Epithelial cell of prostate (primary cell): ENCODE measurements at regions not wholly inside any gene's neighbourhood (a gene's known extent, or its start where the extent isn't known, plus 50 kb on each side); places are given as distances from the start of the nearest gene placed in this dataset.
"Not testable (repeated sequence)": the region's sequence is repeated elsewhere in the genome, so short reads cannot be mapped to it uniquely, and the experiment has no call there.

Source experiments
- DNase-seq: peaks from one replicate; pipeline ENCODE4 v3.0.0-alpha.2; 2011; ENCODE audit warnings: low read depth, low spot score
- H3K27ac ChIP-seq: fragments of 450-650 bp; 2 replicates; pipeline ENCODE4 v1.5.1; 2017; ENCODE audit warnings: mild to moderate bottlenecking

DNA sequence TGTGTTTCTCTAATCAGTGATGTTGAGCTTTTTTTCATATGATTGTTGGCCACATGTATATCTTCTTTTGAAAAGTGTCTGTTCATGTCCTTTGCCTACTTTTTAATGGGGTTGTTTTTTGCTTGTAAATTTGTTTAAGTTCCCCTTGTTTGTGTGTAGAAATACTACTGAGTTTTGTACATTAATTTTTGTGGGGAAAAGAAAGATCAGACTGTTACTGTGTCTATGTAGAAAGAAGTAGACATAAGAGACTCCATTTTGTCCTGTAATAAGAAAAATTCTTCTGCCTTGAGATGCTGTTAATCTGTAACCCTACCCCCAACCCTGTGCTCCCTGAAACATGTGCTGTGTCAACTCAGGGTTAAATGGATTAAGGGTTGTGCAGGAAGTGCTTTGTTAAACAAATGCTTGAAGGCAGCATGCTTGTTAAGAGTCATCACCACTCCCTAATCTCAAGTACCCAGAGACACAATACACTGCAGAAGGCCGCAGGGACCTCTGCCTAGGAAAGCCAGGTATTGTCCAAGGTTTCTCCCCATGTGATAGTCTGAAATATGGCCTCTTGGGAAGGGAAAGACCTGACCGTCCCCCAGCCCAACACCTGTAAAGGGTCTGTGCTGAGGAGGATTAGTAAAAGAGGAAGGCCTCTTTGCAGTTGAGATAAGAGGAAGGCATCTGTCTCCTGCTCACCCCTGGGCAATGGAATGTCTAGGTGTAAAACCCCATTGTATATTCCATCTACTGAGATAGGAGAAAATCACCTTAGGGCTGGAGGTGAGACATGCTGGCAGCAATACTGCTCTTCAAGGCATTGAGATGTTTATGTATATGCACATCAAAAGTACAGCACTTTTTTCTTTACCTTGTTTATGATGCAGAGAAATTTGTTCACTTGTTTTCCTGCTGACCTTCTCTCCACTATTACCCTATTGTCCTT, 196.4 kb downstream of the JRKL start:
- DNase-seq, H3K27ac ChIP-seq: not testable (repeated sequence)

DNA sequence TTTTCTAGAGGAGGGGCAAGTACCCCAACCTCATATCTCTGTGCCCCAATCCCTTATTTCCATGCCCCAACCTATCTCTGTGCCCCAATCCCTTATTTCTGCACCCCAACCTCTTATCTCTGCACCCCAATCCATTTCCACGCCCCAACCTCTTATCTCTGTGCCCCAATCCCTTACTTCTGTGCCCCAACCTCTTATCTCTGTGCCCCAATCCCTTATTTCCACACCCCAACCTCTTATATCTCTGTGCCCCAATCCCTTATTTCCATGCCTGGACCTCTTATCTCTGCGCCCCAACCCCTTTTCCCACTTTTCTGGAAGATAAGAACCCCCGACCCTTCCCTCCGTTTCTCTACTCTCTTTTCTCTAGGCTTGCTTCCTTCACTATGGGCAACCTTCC, 199.0 kb downstream of the JRKL start:
- H3K27ac ChIP-seq, DNase-seq: not testable (repeated sequence)

DNA sequence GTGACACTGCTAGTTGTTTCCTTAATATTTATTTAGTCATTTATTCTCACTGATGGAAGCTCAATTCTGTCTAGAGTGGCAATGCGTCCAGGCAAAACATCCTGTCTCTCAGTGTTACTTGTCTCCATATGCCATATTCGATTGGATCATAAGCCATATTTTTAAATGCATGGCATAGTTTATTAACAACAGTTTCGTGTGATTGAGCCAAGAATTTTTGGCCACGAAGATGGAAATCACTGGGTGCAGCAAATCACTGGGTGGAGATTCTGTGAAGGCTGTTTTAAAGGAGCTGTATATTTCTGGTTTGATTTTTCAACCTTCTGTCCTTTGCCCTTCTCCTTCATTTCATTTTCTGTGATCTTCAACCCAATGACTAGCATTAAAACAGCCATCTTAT, 205.2 kb downstream of the JRKL start:
- DNase-seq, result no peak
- no peak overlapping the region for H3K27ac ChIP-seq

DNA sequence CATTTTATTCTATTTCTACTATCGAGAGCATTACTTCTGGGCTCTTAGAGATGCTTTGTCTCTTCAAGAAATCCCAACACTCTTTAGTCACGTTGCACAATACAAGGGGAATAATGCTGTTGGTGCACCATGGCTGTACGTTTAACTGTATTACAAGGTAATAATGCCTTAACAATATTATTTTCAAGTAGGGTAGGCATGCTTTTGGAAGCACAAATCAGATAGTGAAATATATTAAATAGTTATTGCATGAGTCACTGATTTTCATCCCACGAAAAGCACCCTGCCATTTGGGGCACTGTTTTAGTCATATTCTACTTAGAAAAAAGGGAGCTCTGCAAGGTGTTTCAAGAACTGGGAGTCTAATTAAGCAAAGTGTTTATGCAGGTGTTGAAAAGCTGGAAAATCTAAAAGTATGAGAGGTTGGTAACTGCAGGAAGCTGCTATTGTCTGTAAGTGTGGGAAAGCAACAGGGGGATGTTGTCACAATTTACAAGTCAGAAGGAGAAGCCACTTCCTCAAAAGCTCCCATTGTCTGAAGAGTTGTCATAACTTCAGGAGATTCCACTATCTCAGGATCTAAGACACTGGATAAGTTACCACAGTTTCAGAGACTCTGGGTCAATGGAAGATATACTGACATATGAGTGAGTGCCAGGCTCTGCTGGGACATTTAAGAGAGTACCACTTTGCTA, 218.2 kb downstream of the JRKL start:
- DNase-seq, result no peak
- H3K27ac ChIP-seq, result no peak overlapping the region

DNA sequence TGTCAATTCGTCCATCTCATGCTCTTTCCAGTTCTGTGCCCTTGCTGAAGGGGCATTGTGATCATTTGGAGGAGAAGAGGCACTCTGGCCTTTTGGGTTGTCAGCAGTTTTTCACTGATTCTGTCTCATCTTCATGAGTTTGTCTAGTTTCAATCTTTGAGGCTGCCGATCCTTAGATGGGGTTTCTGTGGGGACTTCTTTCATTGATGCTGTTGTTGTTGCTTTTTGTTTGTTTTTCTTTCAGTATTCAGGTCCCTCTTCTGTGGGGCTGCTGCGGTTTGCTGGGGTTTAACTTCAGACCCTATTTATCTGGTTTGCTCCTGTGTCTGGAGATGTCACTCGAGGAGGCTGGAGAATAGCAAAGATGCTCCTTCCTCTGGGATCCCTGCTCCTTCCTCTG, 224.3 kb downstream of the JRKL start:
- no peak for DNase-seq
- H3K27ac ChIP-seq, result no peak overlapping the region

DNA sequence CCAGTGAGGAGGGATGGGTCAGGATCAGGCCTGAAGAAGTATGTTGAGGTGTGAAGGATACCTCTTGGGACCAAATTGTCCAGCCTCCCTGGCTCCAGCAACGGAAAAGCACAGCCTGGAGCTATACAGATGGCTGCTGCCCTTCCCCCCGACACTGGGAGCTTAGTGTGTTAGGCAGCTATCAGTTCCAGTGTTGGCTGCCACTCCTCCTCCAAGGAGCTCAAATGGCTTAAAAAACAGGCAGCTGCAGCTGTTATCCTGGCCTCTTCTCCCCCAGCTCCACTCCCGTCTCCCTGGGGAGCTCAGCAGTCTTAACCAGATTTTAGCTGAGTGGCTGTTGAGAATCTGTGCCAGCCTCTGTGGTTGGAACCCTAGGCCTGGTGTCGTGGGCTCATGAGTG, 225.0 kb downstream of the JRKL start:
- DNase-seq, result no peak

DNA sequence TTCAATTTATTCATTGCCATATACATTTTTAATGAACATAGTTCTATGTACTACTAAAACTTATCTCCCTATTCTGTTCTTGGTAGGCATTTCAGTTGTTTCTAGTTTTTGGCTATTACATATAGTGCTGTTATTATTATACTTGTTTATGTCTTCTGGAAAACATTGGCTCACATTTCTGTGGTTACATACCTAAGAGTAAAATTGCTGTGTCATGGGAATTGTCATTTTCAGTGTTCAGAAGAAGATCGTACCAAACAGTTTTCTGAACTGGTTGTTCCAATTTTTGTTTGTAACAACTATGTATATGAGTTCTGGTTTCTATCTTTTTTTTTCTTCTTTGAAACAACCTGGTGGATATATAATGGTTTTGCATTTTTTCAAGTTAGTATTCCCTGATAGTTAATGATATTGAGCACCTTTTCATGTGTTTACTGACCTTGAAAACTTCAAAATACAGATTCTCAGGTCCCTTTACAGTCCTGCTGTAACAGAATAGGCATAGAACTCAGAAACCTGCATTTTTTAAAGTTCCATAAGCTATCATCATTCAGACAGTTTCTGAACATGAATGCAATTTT, 230.7 kb downstream of the JRKL start:
- H3K27ac ChIP-seq, result no peak overlapping the region
- DNase-seq, result no peak

More for the DNA sequence above, 225.0 kb downstream of the JRKL start:
- no peak overlapping the region for H3K27ac ChIP-seq

DNA sequence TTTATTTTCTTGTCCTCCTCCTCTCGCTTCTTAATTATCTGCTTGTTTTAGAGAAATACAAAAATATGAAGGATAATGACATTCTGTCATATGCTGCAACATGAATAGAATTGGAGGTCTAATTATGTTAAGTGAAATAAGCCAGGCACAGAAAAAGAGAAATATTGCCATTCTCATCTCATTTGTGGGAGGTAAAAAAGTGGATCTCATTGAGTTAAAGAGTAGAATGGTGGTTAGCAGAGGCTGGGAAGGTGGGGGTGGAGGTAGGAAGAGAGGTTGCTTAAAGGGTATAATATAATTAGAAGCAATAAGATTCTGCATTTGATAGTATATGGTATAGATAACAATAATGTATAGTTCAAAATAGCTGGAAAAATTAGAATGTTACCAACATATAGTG, 231.3 kb downstream of the JRKL start:
- no peak for DNase-seq
- H3K27ac ChIP-seq, result no peak overlapping the region

DNA sequence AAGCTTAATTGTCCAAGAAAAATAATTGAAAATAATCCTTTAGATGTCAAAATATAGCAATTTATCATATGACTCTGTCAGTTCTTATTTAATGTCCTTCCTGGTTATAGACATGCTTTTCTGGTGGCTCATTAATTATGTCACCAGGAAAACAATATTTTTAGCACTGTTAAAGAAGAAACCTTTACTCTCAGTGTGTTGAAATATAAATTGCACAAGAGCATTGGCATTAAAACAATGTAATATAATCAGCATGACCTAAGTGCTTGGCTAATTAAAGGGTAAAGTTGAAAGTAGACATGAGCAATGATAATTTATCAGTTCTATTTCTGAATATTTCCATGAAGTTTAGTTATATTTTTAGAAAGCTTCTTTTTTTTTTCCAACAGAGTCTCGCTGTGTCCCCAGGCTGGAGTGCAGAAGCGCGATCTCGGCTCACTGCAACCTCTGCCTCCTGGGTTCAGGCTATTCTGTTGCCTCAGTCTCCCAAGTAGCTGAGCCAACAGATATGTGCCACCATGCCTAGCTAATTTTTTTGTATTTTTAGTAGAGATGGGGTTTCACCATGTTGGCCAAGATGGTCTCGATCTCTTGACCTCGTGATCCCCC, 232.3 kb downstream of the JRKL start:
- no peak overlapping the region for H3K27ac ChIP-seq
- no peak for DNase-seq

DNA sequence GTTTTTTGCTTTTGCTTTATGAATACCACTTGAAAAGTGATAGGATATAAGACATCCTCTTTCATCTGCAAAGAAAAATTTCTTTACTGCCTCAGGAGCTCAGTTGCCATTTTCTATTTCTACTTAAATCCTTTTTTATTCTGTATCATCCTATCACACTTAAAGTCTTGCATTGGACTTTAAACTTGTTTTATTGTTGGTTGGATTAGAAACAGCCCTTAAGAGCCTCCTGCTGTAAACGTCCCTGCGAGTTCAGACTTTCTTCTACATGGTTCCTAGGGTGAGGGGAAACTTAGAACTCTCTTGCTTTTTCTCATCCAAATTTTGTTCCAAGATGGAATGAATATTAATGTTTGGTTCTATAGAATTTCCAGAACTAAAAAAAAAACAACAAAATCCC, 234.3 kb downstream of the JRKL start:
- no peak overlapping the region for H3K27ac ChIP-seq
- no peak for DNase-seq

DNA sequence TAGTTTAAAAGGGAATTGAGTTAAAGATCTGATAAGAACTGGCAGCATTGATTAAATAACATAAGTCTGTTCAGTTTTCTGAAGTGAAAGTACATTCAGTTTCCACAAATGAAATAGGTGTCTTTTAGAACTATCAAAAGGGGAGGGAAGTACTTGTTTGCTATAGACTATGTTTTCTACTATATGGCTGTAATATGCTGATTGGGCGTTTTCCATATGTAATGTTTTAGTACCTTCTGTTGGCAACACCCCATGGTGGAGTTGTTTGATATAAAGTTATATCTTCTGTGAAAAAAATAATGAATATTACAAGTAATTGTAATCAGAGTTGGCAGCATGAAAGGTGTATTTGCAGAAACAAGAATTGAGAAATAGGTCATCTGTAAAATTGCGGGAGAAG, 237.6 kb downstream of the JRKL start:
- no peak for DNase-seq

DNA sequence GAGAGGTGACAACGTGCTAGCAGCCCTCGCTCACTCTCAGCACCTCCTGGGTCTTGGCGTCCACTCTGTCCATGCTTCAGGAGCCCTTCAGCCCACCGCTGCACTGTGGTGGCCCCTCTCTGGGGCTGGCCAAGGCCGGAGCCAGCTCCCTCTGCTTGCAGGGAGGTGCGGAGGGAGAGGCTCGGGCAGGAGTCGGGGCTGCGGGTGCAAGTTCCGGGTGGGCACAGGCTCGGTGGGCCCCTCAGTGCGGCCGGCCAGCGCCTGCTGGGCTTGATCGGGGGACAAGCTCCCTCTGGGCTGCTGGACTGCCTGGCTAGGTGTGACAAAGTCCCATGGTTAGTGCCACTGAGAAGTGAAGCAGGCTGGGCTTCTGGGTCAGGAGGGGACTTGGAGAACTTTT, 245.8 kb downstream of the JRKL start:
- no peak overlapping the region for H3K27ac ChIP-seq
- DNase-seq, result no peak

More for the DNA sequence above, 237.6 kb downstream of the JRKL start:
- H3K27ac ChIP-seq, result no peak overlapping the region

DNA sequence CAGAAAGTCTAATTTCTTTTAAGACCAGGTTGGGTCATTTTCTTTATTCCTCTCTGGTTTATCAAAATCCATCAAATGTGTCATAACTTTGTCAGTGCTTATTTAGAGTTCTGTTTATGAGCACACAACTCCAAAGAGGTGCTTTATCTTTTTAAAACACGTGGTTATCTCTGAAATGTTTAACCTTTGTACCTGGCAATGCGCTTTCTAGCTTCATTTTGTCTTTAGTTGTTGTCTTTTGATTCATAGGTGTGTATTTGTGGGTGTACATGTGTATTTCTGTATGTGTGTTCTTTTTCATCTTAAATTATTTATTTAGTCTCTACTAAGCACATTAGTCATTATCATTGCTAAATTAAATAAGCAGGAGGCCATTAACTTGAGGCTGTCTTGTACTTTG, 251.4 kb downstream of the JRKL start:
- no peak for DNase-seq
- no peak overlapping the region for H3K27ac ChIP-seq

DNA sequence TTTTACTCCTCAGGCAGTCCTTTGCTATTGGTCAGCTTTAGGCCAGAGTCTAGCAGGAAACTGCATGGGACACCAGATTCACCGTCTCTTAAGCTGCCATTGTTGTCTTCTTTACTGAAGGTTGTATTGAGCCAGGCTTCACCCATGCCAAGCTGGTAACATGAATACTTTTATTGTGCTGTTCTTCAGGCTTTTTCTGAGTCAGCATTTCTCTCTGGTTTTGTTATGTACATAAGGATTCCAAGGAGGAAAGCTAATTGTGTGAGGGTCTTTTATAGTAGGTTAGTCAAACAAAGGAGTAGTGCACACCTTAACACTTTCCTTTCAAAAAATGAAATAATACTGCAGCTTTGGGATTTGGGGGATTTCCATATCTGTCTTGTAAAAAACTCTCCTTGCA, 252.8 kb downstream of the JRKL start:
- DNase-seq, result no peak

DNA sequence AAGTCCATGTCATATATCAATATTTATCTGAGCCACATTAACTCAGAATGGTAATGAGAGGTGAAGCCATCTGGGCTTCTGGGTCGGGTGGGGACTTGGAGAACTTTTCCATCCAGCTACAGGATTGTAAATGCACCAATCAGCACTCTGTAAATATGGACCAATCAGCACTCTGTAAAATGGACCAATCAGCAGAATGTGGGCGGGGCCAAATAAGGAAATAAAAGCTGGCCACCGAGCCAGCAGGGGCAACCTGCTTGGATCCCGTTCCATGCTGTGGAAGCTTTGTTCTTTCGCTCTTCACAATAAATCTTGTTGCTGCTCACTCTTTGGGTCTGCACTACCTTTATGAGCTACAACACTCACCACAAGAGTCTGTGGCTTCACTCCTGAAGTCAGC, 253.4 kb downstream of the JRKL start:
- DNase-seq, result no peak
- no peak overlapping the region for H3K27ac ChIP-seq

More for the DNA sequence above, 252.8 kb downstream of the JRKL start:
- no peak overlapping the region for H3K27ac ChIP-seq

DNA sequence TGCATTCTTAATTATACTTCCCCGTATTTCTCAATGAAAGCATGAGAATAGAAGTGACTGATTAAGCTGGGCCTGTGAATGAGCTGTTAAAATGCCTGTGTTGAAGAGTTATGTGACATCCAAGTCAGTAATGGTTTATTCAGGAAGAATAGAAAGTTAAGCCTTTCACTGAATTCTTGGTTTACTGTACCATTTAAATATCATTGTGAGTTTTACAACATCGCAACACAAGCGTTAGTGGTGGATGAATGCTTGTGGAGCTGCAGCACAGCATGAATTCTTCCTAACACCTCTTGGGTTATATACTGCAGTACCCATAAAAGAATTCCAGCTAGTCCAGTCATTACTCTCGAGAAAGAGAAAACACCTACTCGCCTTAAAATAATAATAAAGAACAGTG, 257.8 kb downstream of the JRKL start:
- no peak overlapping the region for H3K27ac ChIP-seq
- DNase-seq, result no peak

DNA sequence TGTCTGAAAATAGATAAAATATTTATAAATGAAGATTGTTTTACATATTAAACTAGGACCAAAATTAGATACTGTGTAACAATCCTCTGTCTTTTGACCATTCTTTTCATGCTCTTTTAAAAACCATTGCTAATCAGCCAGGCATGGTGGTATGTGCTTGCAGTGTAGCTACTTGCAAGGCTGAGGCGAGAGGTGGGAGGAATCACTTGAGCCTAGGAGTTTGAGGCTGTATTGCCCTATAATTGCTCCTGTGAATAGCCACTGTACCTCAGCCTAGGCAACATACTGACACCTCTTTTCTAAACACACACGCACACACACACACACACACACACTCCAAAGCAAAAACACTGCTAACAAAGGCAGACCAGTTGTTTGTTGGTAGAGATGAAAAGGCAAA, 259.2 kb downstream of the JRKL start:
- H3K27ac ChIP-seq, result no peak overlapping the region
- DNase-seq, result no peak

DNA sequence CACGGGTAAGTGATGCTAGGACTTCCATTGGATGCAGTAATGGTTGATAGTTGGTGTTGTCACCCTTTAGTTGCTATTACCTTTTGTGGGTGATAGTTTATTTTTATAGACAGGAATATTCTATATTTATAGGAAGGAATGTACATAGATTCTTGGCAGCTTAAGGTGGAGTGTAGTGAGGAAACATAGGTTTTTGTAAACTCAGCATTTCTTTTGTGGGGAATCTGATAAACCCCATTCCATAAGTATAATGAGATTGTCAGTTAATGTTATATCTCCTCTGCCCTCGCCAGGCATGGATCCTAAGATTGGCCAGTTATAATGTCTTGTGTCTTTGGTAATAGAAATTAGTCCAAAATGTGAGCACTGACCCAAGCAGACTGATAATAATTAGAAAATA, 262.7 kb downstream of the JRKL start:
- DNase-seq, result no peak
- no peak overlapping the region for H3K27ac ChIP-seq

DNA sequence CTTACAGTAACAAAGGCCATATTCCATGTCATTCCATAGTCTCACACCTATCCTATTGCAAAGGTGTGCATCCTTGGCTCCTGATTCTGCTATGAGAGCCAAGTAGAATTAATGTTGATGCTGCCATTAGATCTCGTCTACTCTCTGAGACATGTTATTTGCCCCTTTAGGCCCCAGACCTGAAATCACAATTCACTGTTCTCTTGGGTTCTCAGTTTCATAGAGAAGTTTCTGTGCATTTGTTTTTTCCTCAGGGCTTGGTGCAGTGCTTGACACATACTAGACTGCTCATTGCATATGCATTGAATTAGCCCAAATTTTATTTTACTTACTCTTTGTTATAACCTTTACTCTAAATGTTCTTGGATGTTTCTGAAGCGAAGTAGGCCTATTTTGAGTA, 265.7 kb downstream of the JRKL start:
- no peak for DNase-seq
- H3K27ac ChIP-seq, result no peak overlapping the region

DNA sequence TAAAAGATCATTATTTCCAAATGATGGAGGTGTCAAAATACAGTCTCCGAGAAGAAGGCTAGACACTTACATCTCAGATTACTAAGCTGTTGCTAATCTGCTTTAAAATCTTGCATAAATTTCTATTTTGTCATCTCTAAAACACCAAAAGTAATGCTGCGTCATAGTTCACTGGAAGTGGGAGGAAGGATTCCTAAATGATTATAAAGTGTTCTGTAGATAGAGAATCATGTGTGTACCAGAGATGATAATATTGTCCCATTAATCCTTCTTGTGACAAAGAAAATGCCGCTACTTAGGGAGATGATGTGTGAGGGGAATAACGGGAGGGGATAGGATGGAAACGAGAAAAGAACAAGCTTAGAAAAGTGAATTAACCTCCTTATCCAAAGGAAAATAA, 268.6 kb downstream of the JRKL start:
- no peak for DNase-seq
- no peak overlapping the region for H3K27ac ChIP-seq

DNA sequence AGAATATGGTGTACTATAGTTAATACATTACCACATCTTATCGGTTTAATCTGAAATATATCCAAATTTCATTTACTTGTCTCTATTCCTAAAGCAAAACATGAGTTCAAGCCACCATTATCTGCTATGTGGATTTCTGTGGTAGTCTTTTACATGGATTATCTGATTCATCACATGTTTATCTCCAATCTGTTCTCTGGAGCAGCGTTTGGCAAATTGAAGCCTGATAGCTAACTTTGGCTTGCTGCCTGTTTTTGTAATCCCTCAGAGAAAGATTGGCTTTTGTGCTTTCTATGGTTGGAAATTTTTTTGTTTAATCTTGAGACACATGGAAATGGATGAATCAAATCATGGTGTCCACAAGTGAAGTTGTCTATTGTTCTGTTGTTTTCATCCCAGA, 274.3 kb downstream of the JRKL start:
- H3K27ac ChIP-seq, result no peak overlapping the region
- no peak for DNase-seq
